ENCODE measurements at regions not wholly inside any gene's neighbourhood (a gene's known extent, or its start where the extent isn't known, plus 50 kb on each side); places are given as distances from the start of the nearest gene placed in this dataset.

DNA sequence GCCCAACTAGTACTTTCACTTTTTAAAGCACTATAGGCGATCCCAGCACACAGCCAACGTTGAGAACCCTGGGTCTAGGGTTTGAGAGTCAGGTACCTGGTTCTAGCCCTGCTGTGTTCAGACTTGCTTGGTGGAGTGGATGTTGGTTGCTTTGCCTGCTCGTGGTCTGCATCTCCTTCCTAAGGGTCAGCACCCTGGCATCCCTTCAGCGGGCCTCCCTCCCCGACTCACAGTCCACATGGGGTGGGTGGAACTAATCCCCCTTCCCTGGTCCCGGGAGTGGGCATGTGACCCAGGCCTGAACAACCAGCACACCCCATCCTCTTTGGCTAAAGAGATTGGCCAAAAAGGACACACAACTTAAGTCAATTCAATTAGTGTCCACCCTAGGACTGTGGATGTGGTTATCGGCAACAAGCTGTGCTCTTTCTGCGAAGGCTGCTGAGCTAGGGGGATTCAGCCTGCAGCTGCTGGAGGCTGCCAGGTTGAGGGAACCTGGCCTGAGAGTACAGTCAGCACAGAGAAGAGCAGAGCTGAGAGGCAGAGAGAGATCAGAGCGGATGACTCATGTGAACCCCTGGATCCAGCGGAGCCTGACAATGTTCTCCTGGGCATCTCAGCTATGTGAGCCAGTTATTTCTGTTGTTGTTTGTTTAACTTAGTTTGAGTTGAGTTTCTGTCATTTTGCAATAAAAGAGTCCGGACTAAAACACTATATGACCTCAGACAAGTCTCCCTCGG, 138.9 kb downstream of the ACTL8 start:
- intact Hi-C loops (cut with DNase I) = no loop called here
- Histone ChIP-seq H3K9me3 (no peaks in the 10 kb centered on the region), H3K4me3 (no peak overlapping the region), H3K36me3 (no peaks in the 10 kb centered on the region), H3K27ac (no peak overlapping the region), H3K4me1 (no peaks in the 10 kb centered on the region), H3K27me3 (ENCODE audit: low read depth) (peaks cover 5% of the 10 kb centered on the region)
- DNase-seq = no peak
- no peak for ATAC-seq
- TF ChIP-seq, protein P1, sequence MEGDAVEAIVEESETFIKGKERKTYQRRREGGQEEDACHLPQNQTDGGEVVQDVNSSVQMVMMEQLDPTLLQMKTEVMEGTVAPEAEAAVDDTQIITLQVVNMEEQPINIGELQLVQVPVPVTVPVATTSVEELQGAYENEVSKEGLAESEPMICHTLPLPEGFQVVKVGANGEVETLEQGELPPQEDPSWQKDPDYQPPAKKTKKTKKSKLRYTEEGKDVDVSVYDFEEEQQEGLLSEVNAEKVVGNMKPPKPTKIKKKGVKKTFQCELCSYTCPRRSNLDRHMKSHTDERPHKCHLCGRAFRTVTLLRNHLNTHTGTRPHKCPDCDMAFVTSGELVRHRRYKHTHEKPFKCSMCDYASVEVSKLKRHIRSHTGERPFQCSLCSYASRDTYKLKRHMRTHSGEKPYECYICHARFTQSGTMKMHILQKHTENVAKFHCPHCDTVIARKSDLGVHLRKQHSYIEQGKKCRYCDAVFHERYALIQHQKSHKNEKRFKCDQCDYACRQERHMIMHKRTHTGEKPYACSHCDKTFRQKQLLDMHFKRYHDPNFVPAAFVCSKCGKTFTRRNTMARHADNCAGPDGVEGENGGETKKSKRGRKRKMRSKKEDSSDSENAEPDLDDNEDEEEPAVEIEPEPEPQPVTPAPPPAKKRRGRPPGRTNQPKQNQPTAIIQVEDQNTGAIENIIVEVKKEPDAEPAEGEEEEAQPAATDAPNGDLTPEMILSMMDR (IDR thresholded peaks at IDR 0.05) = no peak

DNA sequence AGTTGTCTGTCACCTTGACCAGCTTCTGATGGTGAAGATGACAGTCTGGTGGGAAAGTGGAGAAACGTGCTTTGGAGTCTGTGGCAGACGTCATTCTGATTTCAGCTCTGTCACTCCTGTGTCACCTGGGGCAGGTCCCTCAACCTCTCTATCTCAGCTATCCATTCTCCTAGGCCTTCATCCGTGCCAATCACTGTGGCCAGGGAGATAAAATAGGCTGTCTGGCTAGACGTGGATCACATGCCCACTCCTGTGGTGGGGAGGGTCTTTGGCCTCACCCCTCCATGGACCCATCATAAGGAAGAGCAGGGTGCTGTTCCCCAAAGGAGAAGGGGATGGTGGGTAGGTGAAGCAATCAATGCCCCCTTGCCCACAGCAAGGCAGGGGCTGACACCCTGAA, 140.3 kb downstream of the ACTL8 start:
- intact Hi-C loops (cut with DNase I) = no loop called here
- no peaks in the 10 kb centered on the region for H3K36me3 ChIP-seq
- no peak overlapping the region for H3K27ac ChIP-seq
- DNase-seq (no peak), ATAC-seq (no peak)
- H3K4me3 ChIP-seq = no peak overlapping the region
- TF ChIP-seq, protein P1 (IDR thresholded peaks at IDR 0.05) = no peak
- H3K4me1 ChIP-seq = no peaks in the 10 kb centered on the region
- H3K27me3 ChIP-seq (ENCODE audit: low read depth) = peaks cover 5% of the 10 kb centered on the region
- no peaks in the 10 kb centered on the region for H3K9me3 ChIP-seq

DNA sequence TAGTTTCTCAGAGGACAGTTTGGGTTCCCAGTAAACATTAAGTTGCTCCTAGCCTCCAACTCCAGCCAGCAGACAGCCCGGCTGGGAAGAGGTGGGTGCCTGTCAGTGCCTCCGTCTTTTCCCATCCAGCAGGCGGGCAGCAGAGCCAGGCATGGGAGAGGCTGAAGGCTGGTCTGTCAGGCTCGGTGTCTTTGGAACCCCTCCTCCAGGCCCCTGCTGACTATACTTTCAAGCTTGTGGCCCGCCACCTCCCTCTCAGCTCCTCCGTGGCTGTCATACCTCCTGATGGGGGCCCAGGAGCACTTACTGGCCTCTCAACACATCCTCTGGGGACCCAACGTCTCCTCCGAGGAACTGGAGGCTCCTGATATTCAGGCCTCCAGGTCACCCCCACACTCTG, 140.9 kb downstream of the ACTL8 start:
- H3K4me3 ChIP-seq = no peak overlapping the region
- intact Hi-C loops (cut with DNase I) = no loop called here
- ATAC-seq (no peak), DNase-seq (no peak)
- H3K4me1 ChIP-seq = no peaks in the 10 kb centered on the region
- H3K27me3 ChIP-seq (ENCODE audit: low read depth) = peaks cover 3% of the 10 kb centered on the region
- H3K27ac ChIP-seq = no peak overlapping the region
- H3K36me3 ChIP-seq = no peaks in the 10 kb centered on the region
- no peaks in the 10 kb centered on the region for H3K9me3 ChIP-seq
- TF ChIP-seq, protein P1 (IDR thresholded peaks at IDR 0.05) = no peak

DNA sequence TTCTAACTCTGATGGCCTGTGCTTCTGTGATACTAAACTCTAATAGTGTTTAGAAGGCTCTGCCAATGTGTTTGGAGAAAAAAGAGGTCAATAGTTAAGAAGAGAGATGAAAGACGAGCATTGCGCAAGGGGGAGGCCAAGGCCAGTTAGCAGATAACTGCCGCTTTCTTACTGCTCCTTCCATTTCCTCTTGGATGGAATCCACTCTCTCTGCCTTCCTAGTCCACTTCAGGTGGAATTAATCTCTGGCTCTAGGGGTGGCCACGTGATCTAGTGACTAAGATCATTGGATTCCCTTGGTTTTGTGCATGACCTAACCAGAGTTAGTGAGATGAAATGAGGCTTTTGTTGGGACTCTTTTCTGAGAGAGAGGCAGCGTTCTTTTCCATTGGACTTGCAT, 148.3 kb downstream of the ACTL8 start:
- no peak overlapping the region for H3K4me3 ChIP-seq
- TF ChIP-seq, protein P1 (IDR thresholded peaks at IDR 0.05) = no peak
- ATAC-seq = peak in 1 of 2 donors; percentile 47
- no peaks in the 10 kb centered on the region for H3K9me3 ChIP-seq
- peaks cover 5% of the 10 kb centered on the region for H3K27me3 ChIP-seq (ENCODE audit: low read depth)
- no peak overlapping the region for H3K27ac ChIP-seq
- intact Hi-C loops (cut with DNase I) = no loop called here
- H3K4me1 ChIP-seq = no peaks in the 10 kb centered on the region
- DNase-seq = no peak
- no peaks in the 10 kb centered on the region for H3K36me3 ChIP-seq

DNA sequence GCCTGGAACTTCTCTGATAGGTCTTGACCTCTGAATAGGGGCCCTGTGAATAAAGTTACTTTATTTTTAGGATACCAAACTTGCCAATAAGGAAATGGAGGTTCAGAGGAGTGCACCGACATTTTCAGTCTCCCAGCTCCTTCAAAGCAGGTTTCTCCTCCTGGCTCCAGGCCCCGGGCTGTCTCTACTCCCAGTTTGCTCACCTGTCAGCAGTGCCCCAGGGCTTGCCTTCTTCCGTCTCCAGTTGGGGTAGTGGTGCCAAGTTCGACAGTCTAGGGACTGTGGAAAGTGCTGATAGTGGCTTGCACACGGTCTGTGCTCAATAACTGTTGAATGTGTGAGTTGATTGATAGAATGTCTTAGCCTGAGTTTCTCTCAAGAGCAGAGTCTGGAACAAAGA, 149.2 kb downstream of the ACTL8 start:
- no peak for ATAC-seq
- Histone ChIP-seq H3K27me3 (ENCODE audit: low read depth) (peaks cover 8% of the 10 kb centered on the region), H3K4me3 (no peak overlapping the region), H3K9me3 (no peaks in the 10 kb centered on the region), H3K4me1 (no peaks in the 10 kb centered on the region), H3K36me3 (no peaks in the 10 kb centered on the region), H3K27ac (no peak overlapping the region)
- TF ChIP-seq, protein P1 (IDR thresholded peaks at IDR 0.05) = no peak
- DNase-seq = no peak
- intact Hi-C loops (cut with DNase I) = no loop called here
